ENCODE measurements at regions not wholly inside any gene's neighbourhood (a gene's known extent, or its start where the extent isn't known, plus 50 kb on each side); places are given as distances from the start of the nearest gene placed in this dataset.

DNA sequence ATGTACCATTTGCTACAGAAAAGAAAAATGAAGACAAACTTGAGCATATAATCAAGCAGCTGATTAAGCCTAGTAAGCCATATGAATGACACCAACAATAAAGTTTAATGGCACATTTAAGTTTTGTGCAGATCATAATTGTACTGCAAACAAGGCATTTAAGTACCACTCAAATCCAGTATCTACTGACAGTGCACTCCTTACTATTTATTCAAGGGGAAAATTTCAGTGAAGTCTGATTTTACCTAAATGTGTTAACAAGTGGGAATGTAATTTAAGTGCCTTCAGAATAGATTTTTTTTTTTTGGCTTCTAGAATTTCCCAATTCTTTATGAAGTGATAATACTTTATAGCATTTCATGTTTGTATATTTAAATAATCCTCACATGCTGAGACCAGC lies 341.0 kb upstream of the POU5F2 start:
- H2AK5ac ChIP-seq (ENCODE audit: low read depth, low read length): no peak overlapping the region
- no peak for TF ChIP-seq MAFK (IDR thresholded peaks at IDR 0.05; ENCODE audit: low read depth, low read length)
- no peak for TF ChIP-seq MAZ (IDR thresholded peaks at IDR 0.05; ENCODE audit: borderline replicate concordance, low read depth, low read length)
- TF ChIP-seq CEBPB (IDR thresholded peaks at IDR 0.05; ENCODE audit: low read depth, low read length): no peak
- TF ChIP-seq FOS (IDR thresholded peaks at IDR 0.05; ENCODE audit: low read depth, low read length): no peak
- TF ChIP-seq, protein P1, sequence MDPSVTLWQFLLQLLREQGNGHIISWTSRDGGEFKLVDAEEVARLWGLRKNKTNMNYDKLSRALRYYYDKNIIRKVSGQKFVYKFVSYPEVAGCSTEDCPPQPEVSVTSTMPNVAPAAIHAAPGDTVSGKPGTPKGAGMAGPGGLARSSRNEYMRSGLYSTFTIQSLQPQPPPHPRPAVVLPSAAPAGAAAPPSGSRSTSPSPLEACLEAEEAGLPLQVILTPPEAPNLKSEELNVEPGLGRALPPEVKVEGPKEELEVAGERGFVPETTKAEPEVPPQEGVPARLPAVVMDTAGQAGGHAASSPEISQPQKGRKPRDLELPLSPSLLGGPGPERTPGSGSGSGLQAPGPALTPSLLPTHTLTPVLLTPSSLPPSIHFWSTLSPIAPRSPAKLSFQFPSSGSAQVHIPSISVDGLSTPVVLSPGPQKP (IDR thresholded peaks at IDR 0.05; ENCODE audit: borderline replicate concordance, low read depth, low read length): no peak
- no peak for TF ChIP-seq RAD21 (IDR thresholded peaks at IDR 0.05; ENCODE audit: low read length)
- TF ChIP-seq CHD1 (IDR thresholded peaks at IDR 0.05; ENCODE audit: low read depth, low read length): no peak
- no peak for TF ChIP-seq RCOR1 (IDR thresholded peaks at IDR 0.05; ENCODE audit: insufficient replicate concordance, low read length)
- TF ChIP-seq BHLHE40 (IDR thresholded peaks at IDR 0.05; ENCODE audit: low read depth, low read length): no peak
- TF ChIP-seq POLR2A (IDR thresholded peaks at IDR 0.05; ENCODE audit: low read depth, low read length): no peak
- TF ChIP-seq, protein P2, sequence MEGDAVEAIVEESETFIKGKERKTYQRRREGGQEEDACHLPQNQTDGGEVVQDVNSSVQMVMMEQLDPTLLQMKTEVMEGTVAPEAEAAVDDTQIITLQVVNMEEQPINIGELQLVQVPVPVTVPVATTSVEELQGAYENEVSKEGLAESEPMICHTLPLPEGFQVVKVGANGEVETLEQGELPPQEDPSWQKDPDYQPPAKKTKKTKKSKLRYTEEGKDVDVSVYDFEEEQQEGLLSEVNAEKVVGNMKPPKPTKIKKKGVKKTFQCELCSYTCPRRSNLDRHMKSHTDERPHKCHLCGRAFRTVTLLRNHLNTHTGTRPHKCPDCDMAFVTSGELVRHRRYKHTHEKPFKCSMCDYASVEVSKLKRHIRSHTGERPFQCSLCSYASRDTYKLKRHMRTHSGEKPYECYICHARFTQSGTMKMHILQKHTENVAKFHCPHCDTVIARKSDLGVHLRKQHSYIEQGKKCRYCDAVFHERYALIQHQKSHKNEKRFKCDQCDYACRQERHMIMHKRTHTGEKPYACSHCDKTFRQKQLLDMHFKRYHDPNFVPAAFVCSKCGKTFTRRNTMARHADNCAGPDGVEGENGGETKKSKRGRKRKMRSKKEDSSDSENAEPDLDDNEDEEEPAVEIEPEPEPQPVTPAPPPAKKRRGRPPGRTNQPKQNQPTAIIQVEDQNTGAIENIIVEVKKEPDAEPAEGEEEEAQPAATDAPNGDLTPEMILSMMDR (conservative IDR thresholded peaks at IDR 0.05; ENCODE audit: low read depth, low read length): no peak
- no peak for TF ChIP-seq RFX5 (IDR thresholded peaks at IDR 0.05; ENCODE audit: low read depth, low read length)
- TF ChIP-seq SMC3 (IDR thresholded peaks at IDR 0.05; ENCODE audit: low read depth, low read length): no peak
- TF ChIP-seq NFE2L2 (IDR thresholded peaks at IDR 0.05; ENCODE audit: low read depth, low read length): no peak
- TF ChIP-seq MXI1 (IDR thresholded peaks at IDR 0.05; ENCODE audit: borderline replicate concordance, low read depth, low read length): no peak
- TF ChIP-seq, protein P3, sequence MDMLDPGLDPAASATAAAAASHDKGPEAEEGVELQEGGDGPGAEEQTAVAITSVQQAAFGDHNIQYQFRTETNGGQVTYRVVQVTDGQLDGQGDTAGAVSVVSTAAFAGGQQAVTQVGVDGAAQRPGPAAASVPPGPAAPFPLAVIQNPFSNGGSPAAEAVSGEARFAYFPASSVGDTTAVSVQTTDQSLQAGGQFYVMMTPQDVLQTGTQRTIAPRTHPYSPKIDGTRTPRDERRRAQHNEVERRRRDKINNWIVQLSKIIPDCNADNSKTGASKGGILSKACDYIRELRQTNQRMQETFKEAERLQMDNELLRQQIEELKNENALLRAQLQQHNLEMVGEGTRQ (IDR thresholded peaks at IDR 0.05; ENCODE audit: low read depth, low read length): no peak
- H2BK120ac ChIP-seq (ENCODE audit: low read depth, low read length): no peak overlapping the region
- H3K27me3 ChIP-seq (ENCODE audit: control insufficient read depth, insufficient read depth, low read length): no peaks in the 10 kb centered on the region
- no peak overlapping the region for H3K9ac ChIP-seq (ENCODE audit: low read depth, low read length)
- H3K79me1 ChIP-seq (ENCODE audit: low read depth in 1 of 2, low read length in 2 of 2): peaks cover 10% of the 10 kb centered on the region in 2 experiments; a peak in 3 of 4 replicates
- H2BK20ac ChIP-seq (ENCODE audit: low read depth, low read length): no peak overlapping the region
- H3K9me3 ChIP-seq (ENCODE audit: control insufficient read depth, insufficient read depth, low read length): no peaks in the 10 kb centered on the region
- no peak overlapping the region for H2BK15ac ChIP-seq (ENCODE audit: low read depth, low read length)
- no peak overlapping the region for H3K4me3 ChIP-seq (ENCODE audit: insufficient read depth, low read depth, low read length)
- H3K56ac ChIP-seq (ENCODE audit: extremely low read depth, insufficient read depth, low read length): no peak overlapping the region
- H2AFZ ChIP-seq (replicated peaks; ENCODE audit: low read length, poor library complexity): no peak overlapping the region
- H3K36me3 ChIP-seq (ENCODE audit: control insufficient read depth, insufficient read depth, low read length): no peaks in the 10 kb centered on the region
- H3K4ac ChIP-seq (ENCODE audit: low read depth, low read length): no peak overlapping the region
- no peaks in the 10 kb centered on the region for H4K20me1 ChIP-seq (ENCODE audit: insufficient read depth, low read length)
- H3K23ac ChIP-seq (ENCODE audit: low read depth, low read length): no peak overlapping the region
- ChIA-PET CTCF (no interaction called here), POLR2A (ENCODE audit: unreplicated experiment) (no interaction called here)
- dilution Hi-C loops (cut with HindIII; ENCODE audit: low sequenced_read_pairs, unreplicated experiment): no loop called here
- no peak overlapping the region for H2BK5ac ChIP-seq (ENCODE audit: low read depth, low read length, poor library complexity, severe bottlenecking)
- no peak overlapping the region for H3K18ac ChIP-seq (ENCODE audit: low read depth, low read length)
- DNase-seq (no peak), ATAC-seq (ENCODE audit: low read depth) (no peak)
- H4K8ac ChIP-seq (ENCODE audit: low read depth in 2 of 2, low read length in 2 of 2): no peak overlapping the region
- in situ Hi-C loops (cut with MboI; ENCODE audit: low sequenced_read_pairs): no loop called here
- peaks cover 2% of the 10 kb centered on the region for H3K4me1 ChIP-seq (ENCODE audit: control insufficient read depth, insufficient read depth, low read length)
- H2AK9ac ChIP-seq (replicated peaks; ENCODE audit: low read depth, low read length, poor library complexity): no peak overlapping the region
- H3K14ac ChIP-seq (replicated peaks; ENCODE audit: low read depth, low read length): no peak overlapping the region
- H4K91ac ChIP-seq (ENCODE audit: insufficient read depth, low read depth, low read length): no peak overlapping the region
- no TSS peak for BruUV-seq (replicated peaks)
- H3K9me1 ChIP-seq (ENCODE audit: insufficient read depth, low read length): no peaks in the 10 kb centered on the region; the same call in 1 of the 2 replicates
- no peak overlapping the region for H4K5ac ChIP-seq (ENCODE audit: low read depth, low read length)
- no peak overlapping the region for H3K4me2 ChIP-seq (ENCODE audit: low read depth, low read length)
- H3K27ac ChIP-seq (ENCODE audit: insufficient read depth, low read length): no peak overlapping the region
- intact Hi-C loops (cut with micrococcal nuclease): no loop called here
